HG03565 (cell line): ENCODE measurements at regions not wholly inside any gene's neighbourhood (a gene's known extent, or its start where the extent isn't known, plus 50 kb on each side); places are given as distances from the start of the nearest gene placed in this dataset.

ENCODE experiments used
- ATAC-seq: cut with Tn5 transposase; IDR thresholded peaks from one replicate; pipeline ENCODE4 v1.9.1; 2021; ENCODE audit warnings: mild to moderate bottlenecking, moderate library complexity; ENCODE audit not compliant: unreplicated experiment

GRCh38 chr2:34663314-34663713 is 1064.2 kb upstream of the FAM98A start:
- ATAC-seq = no peak

- ATAC-seq = no peak
Measured at GRCh38 chr2:34660741-34661140, 1061.6 kb upstream of the FAM98A start.

- ATAC-seq = peak; percentile 68
Measured at GRCh38 chr2:34656632-34657031, 1057.5 kb upstream of the FAM98A start.

- no peak for ATAC-seq
Measured at GRCh38 chr2:34652636-34653035, 1053.5 kb upstream of the FAM98A start.

GRCh38 chr2:34646901-34647300 is 1047.8 kb upstream of the FAM98A start:
- ATAC-seq = no peak

GRCh38 chr2:34632327-34632726 is 1033.2 kb upstream of the FAM98A start:
- ATAC-seq = no peak

- no peak for ATAC-seq
Measured at GRCh38 chr2:34627003-34627402, 1027.9 kb upstream of the FAM98A start.

- ATAC-seq = no peak
Measured at GRCh38 chr2:34604164-34604563, 1005.1 kb upstream of the FAM98A start.

GRCh38 chr2:34602262-34602661 is 1003.2 kb upstream of the FAM98A start:
- no peak for ATAC-seq

GRCh38 chr2:34601561-34601960 is 1002.5 kb upstream of the FAM98A start:
- ATAC-seq = no peak

- ATAC-seq = no peak
Measured at GRCh38 chr2:34578641-34579040, 979.5 kb upstream of the FAM98A start.

GRCh38 chr2:34570266-34570872 is 971.3 kb upstream of the FAM98A start:
- no peak for ATAC-seq

GRCh38 chr2:34567128-34567527 is 968.0 kb upstream of the FAM98A start:
- no peak for ATAC-seq

- ATAC-seq = no peak
Measured at GRCh38 chr2:34552337-34552736, 953.2 kb upstream of the FAM98A start.

GRCh38 chr2:34549710-34550345 is 950.7 kb upstream of the FAM98A start:
- no peak for ATAC-seq

GRCh38 chr2:34547900-34548299 is 948.8 kb upstream of the FAM98A start:
- no peak for ATAC-seq

GRCh38 chr2:34547340-34547739 is 948.2 kb upstream of the FAM98A start:
- ATAC-seq = no peak

- ATAC-seq = no peak
Measured at GRCh38 chr2:34545486-34546136, 946.5 kb upstream of the FAM98A start.

- no peak for ATAC-seq
Measured at GRCh38 chr2:34534761-34535160, 935.7 kb upstream of the FAM98A start.

GRCh38 chr2:34534341-34534740 is 935.2 kb upstream of the FAM98A start:
- ATAC-seq = no peak

- no peak for ATAC-seq
Measured at GRCh38 chr2:34533585-34534183, 934.6 kb upstream of the FAM98A start.

- ATAC-seq = no peak
Measured at GRCh38 chr2:34529965-34530364, 930.9 kb upstream of the FAM98A start.
